WTC11 (cell line): ENCODE measurements at regions not wholly inside any gene's neighbourhood (a gene's known extent, or its start where the extent isn't known, plus 50 kb on each side); places are given as distances from the start of the nearest gene placed in this dataset.

Experiments
- MAX ChIP-seq: sonication (generic); formaldehyde crosslinking; IDR thresholded peaks from 2 replicates; pipeline ENCODE4 v1.8.0; 2022; ENCODE audit warnings: mild to moderate bottlenecking, missing genetic modification reagents
- SMAD3 ChIP-seq: sonication (generic); formaldehyde crosslinking; IDR thresholded peaks from 2 replicates; pipeline ENCODE4 v1.8.0; 2022; ENCODE audit warnings: missing genetic modification reagents, mild to moderate bottlenecking, borderline replicate concordance
- TF ChIP-seq, protein P1 (sequence below): sonication (generic); formaldehyde crosslinking; IDR thresholded peaks from 2 replicates; pipeline ENCODE4 v1.8.1; 2023; ENCODE audit warnings: mild to moderate bottlenecking, missing genetic modification reagents
- TF ChIP-seq, protein P2 (sequence below): sonication (generic); formaldehyde crosslinking; IDR thresholded peaks from 2 replicates; pipeline ENCODE4 v1.8.1; 2023; ENCODE audit warnings: mild to moderate bottlenecking, missing genetic modification reagents, moderate library complexity
- TF ChIP-seq, protein P3 (sequence below): fragments of 200-600 bp; IDR thresholded peaks from 2 replicates; pipeline ENCODE4 v1.8.0; 2022; ENCODE audit warnings: antibody characterized with exemption

DNA sequence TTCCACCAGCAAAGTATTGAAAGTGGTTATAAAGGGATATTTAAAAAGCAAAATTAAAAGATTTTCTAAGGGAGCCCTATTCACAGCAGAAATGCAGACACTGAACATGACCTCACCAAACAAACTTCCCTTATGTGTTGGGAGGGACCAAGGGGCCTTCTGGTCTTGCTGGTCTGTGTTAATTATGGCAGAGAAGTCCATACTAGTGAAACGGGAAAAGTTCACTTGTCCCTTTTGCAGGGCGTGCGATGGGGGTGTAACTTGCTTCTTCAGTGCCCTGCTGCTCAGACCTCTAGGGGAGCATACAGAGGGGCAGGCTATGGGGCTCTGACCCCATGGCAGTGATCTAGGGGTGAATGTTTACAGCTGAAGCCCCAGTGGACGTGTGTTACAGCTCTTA lies 53.0 kb upstream of the ZNF337 start:
- TF ChIP-seq, protein P1, sequence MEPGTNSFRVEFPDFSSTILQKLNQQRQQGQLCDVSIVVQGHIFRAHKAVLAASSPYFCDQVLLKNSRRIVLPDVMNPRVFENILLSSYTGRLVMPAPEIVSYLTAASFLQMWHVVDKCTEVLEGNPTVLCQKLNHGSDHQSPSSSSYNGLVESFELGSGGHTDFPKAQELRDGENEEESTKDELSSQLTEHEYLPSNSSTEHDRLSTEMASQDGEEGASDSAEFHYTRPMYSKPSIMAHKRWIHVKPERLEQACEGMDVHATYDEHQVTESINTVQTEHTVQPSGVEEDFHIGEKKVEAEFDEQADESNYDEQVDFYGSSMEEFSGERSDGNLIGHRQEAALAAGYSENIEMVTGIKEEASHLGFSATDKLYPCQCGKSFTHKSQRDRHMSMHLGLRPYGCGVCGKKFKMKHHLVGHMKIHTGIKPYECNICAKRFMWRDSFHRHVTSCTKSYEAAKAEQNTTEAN (CRISPR knock-in tag) = no peak
- TF ChIP-seq, protein P2, sequence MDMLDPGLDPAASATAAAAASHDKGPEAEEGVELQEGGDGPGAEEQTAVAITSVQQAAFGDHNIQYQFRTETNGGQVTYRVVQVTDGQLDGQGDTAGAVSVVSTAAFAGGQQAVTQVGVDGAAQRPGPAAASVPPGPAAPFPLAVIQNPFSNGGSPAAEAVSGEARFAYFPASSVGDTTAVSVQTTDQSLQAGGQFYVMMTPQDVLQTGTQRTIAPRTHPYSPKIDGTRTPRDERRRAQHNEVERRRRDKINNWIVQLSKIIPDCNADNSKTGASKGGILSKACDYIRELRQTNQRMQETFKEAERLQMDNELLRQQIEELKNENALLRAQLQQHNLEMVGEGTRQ (CRISPR knock-in tag) = no peak
- TF ChIP-seq, protein P3, sequence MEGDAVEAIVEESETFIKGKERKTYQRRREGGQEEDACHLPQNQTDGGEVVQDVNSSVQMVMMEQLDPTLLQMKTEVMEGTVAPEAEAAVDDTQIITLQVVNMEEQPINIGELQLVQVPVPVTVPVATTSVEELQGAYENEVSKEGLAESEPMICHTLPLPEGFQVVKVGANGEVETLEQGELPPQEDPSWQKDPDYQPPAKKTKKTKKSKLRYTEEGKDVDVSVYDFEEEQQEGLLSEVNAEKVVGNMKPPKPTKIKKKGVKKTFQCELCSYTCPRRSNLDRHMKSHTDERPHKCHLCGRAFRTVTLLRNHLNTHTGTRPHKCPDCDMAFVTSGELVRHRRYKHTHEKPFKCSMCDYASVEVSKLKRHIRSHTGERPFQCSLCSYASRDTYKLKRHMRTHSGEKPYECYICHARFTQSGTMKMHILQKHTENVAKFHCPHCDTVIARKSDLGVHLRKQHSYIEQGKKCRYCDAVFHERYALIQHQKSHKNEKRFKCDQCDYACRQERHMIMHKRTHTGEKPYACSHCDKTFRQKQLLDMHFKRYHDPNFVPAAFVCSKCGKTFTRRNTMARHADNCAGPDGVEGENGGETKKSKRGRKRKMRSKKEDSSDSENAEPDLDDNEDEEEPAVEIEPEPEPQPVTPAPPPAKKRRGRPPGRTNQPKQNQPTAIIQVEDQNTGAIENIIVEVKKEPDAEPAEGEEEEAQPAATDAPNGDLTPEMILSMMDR = no peak
- TF ChIP-seq MAX (CRISPR knock-in tag) (no peak), SMAD3 (CRISPR knock-in tag) (no peak)
